ENCODE measurements at regions not wholly inside any gene's neighbourhood (a gene's known extent, or its start where the extent isn't known, plus 50 kb on each side); places are given as distances from the start of the nearest gene placed in this dataset.

GRCh38 chr7:115449689-115450088 is 527.8 kb downstream of the MDFIC start:
- no peak for TF ChIP-seq SMC3 (IDR thresholded peaks at IDR 0.05; ENCODE audit: low read depth, low read length)
- no peak for TF ChIP-seq RCOR1 (IDR thresholded peaks at IDR 0.05; ENCODE audit: insufficient replicate concordance, low read length)
- TF ChIP-seq, protein P1, sequence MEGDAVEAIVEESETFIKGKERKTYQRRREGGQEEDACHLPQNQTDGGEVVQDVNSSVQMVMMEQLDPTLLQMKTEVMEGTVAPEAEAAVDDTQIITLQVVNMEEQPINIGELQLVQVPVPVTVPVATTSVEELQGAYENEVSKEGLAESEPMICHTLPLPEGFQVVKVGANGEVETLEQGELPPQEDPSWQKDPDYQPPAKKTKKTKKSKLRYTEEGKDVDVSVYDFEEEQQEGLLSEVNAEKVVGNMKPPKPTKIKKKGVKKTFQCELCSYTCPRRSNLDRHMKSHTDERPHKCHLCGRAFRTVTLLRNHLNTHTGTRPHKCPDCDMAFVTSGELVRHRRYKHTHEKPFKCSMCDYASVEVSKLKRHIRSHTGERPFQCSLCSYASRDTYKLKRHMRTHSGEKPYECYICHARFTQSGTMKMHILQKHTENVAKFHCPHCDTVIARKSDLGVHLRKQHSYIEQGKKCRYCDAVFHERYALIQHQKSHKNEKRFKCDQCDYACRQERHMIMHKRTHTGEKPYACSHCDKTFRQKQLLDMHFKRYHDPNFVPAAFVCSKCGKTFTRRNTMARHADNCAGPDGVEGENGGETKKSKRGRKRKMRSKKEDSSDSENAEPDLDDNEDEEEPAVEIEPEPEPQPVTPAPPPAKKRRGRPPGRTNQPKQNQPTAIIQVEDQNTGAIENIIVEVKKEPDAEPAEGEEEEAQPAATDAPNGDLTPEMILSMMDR (conservative IDR thresholded peaks at IDR 0.05; ENCODE audit: low read depth, low read length), result no peak
- TF ChIP-seq MAZ (IDR thresholded peaks at IDR 0.05; ENCODE audit: borderline replicate concordance, low read depth, low read length), result no peak
- TF ChIP-seq POLR2A (IDR thresholded peaks at IDR 0.05; ENCODE audit: low read depth, low read length), result no peak
- TF ChIP-seq RAD21 (IDR thresholded peaks at IDR 0.05; ENCODE audit: low read length), result no peak
- no peak for TF ChIP-seq CEBPB (IDR thresholded peaks at IDR 0.05; ENCODE audit: low read depth, low read length)
- TF ChIP-seq RFX5 (IDR thresholded peaks at IDR 0.05; ENCODE audit: low read depth, low read length), result no peak
